HEK293 (cell line): ENCODE measurements at regions not wholly inside any gene's neighbourhood (a gene's known extent, or its start where the extent isn't known, plus 50 kb on each side); places are given as distances from the start of the nearest gene placed in this dataset.

ENCODE experiments used
- CTCF ChIA-PET: fragments of 350-600 bp; formaldehyde crosslinking; extraction: SDS; loops from one replicate; lab custom pipeline; 2021; ENCODE audit warnings: antibody characterized with exemption; lab: Yijun Ruan, JAX
- POLR2A ChIA-PET: fragments of 300-600 bp; formaldehyde crosslinking; extraction: SDS; loops from one replicate; lab custom pipeline; 2020; ENCODE audit warnings: antibody characterized with exemption, inconsistent platforms; lab: Yijun Ruan, JAX
- H3K27ac ChIP-seq: fragments of 200-500 bp; sonication (Bioruptor generic); 2 replicates; pipeline ENCODE4 v1.5.1; 2014; ENCODE audit warnings: low read depth, low read length, control low read depth, inconsistent platforms; ENCODE audit errors: extremely low read depth
- H3K36me3 ChIP-seq, 2 experiments: fragments of 200-500 bp in 1 of 2; sonication (Bioruptor generic) in 1 of 2; 1 replicate in 1 of 2; 2 replicates in 1 of 2; pipeline ENCODE4 v1.5.1; 2014 to 2017; ENCODE audit warnings: inconsistent platforms in 2 of 2, low read length in 2 of 2; ENCODE audit not compliant: control insufficient read depth in 2 of 2, insufficient read depth in 1 of 2
- H3K4me1 ChIP-seq: fragments of 200-500 bp; sonication (Bioruptor generic); 2 replicates; pipeline ENCODE4 v1.5.1; 2014; ENCODE audit warnings: mild to moderate bottlenecking, low read length, inconsistent platforms; ENCODE audit not compliant: control insufficient read depth, insufficient read depth
- H3K4me3 ChIP-seq: 2 replicates; pipeline ENCODE4 v1.5.1; 2011; ENCODE audit warnings: low read depth, mild to moderate bottlenecking, control low read depth, low read length, moderate library complexity
- H3K9me3 ChIP-seq: fragments of 200-500 bp; sonication (Bioruptor generic); 2 replicates; pipeline ENCODE4 v1.5.1; 2014; ENCODE audit warnings: low read depth, low read length, inconsistent platforms; ENCODE audit not compliant: control insufficient read depth, insufficient read depth
- MZF1 ChIP-seq: fragments of 450-650 bp; formaldehyde crosslinking; IDR thresholded peaks from 2 replicates; pipeline ENCODE4 v1.5.1; 2017; ENCODE audit warnings: missing biosample characterization, missing genetic modification characterization, borderline replicate concordance
- ZNF449 ChIP-seq: fragments of 450-650 bp; formaldehyde crosslinking; IDR thresholded peaks from 2 replicates; pipeline ENCODE4 v1.5.1; 2017; ENCODE audit warnings: missing biosample characterization, mild to moderate bottlenecking, missing genetic modification characterization, moderate library complexity

DNA sequence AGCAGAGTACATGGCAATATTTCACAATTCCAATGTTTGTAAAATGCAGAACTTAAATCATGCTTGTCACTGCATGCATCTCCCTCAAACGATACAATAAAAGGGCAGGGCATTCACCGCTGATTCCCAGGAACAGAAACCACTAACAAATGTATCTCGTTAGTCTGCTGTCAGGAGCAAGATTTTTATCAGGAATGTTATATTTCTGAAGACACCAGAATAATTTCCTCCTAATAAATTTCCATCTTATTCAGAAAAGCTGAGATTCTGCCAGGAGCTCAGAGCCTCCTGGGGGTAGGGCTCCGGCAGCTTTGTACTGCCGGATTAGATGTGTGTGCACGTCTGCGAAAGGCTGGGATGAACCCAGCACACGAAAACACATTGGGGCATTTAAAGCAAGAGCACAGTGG, 54.0 kb upstream of the LDB2 start:
- no peaks in the 10 kb centered on the region for H3K36me3 ChIP-seq
- POLR2A ChIA-PET, result no interaction called here
- no peaks in the 10 kb centered on the region for H3K4me1 ChIP-seq
- H3K4me3 ChIP-seq, result no peak overlapping the region
- no peak overlapping the region for H3K27ac ChIP-seq
- H3K9me3 ChIP-seq, result no peaks in the 10 kb centered on the region
- TF ChIP-seq ZNF449 (no peak), MZF1 (tag by site-specific recombination) (no peak)
- CTCF ChIA-PET, result interaction anchor here (0.5 to 0.6 kb wide), 2 partner anchors 166 to 515 kb away, joined by 3 read pairs; no protein-coding TSS in a partner anchor
